HTR-8/SVneo (cell line): ENCODE measurements at regions not wholly inside any gene's neighbourhood (a gene's known extent, or its start where the extent isn't known, plus 50 kb on each side); places are given as distances from the start of the nearest gene placed in this dataset.

Experiments used
- DNase-seq: peaks from one replicate; pipeline ENCODE4 v3.0.0; 2011; ENCODE audit warnings: low spot score, mixed read lengths; ENCODE audit not compliant: insufficient read length
- FAIRE-seq: peaks from 2 replicates; lab custom pipeline; 2011; peaks lifted over from hg19 to GRCh38; lab: Jason Lieb, UNC

GRCh38 chr13:33369073-33369472 is 83.5 kb upstream of the STARD13 start:
- no peak for DNase-seq
- no peak for FAIRE-seq

- DNase-seq, result no peak
- FAIRE-seq, result no peak
Measured at GRCh38 chr13:33372251-33372919, 86.8 kb upstream of the STARD13 start.

- FAIRE-seq (no peak), DNase-seq (no peak)
Measured at GRCh38 chr13:33373624-33374023, 88.1 kb upstream of the STARD13 start.

GRCh38 chr13:33375421-33375820 is 89.9 kb upstream of the STARD13 start:
- DNase-seq, result no peak
- FAIRE-seq, result no peak

GRCh38 chr13:33376212-33376611 is 90.7 kb upstream of the STARD13 start:
- DNase-seq, result no peak

GRCh38 chr13:33377411-33377810 is 91.9 kb upstream of the STARD13 start:
- no peak for FAIRE-seq

More at GRCh38 chr13:33376212-33376611, 90.7 kb upstream of the STARD13 start:
- FAIRE-seq, result no peak

GRCh38 chr13:33377825-33378224 is 92.3 kb upstream of the STARD13 start:
- FAIRE-seq (no peak), DNase-seq (no peak)

More at GRCh38 chr13:33377411-33377810, 91.9 kb upstream of the STARD13 start:
- no peak for DNase-seq

GRCh38 chr13:33379608-33380007 is 94.1 kb upstream of the STARD13 start:
- DNase-seq (no peak), FAIRE-seq (no peak)

GRCh38 chr13:33380487-33381079 is 95.0 kb upstream of the STARD13 start:
- FAIRE-seq (no peak), DNase-seq (no peak)

- no peak for DNase-seq
Measured at GRCh38 chr13:33381180-33381579, 95.6 kb upstream of the STARD13 start.

GRCh38 chr13:33381906-33382305 is 96.4 kb upstream of the STARD13 start:
- DNase-seq, result no peak
- FAIRE-seq, result no peak

More at GRCh38 chr13:33381180-33381579, 95.6 kb upstream of the STARD13 start:
- FAIRE-seq, result no peak

GRCh38 chr13:33383724-33384577 is 98.4 kb upstream of the STARD13 start:
- FAIRE-seq, result no peak

GRCh38 chr13:33388286-33388998 is 102.9 kb upstream of the STARD13 start:
- FAIRE-seq (no peak), DNase-seq (no peak)

More at GRCh38 chr13:33383724-33384577, 98.4 kb upstream of the STARD13 start:
- no peak for DNase-seq

GRCh38 chr13:33392794-33393405 is 107.3 kb upstream of the STARD13 start:
- no peak for FAIRE-seq
- DNase-seq, result no peak

GRCh38 chr13:33394294-33394932 is 108.9 kb upstream of the STARD13 start:
- DNase-seq (no peak), FAIRE-seq (no peak)

- FAIRE-seq (no peak), DNase-seq (no peak)
Measured at GRCh38 chr13:33401238-33401637, 115.7 kb upstream of the STARD13 start.

- FAIRE-seq (no peak), DNase-seq (no peak)
Measured at GRCh38 chr13:33402975-33403374, 117.4 kb upstream of the STARD13 start.

GRCh38 chr13:33403807-33404362 is 118.3 kb upstream of the STARD13 start:
- DNase-seq (no peak), FAIRE-seq (no peak)

- FAIRE-seq (no peak), DNase-seq (no peak)
Measured at GRCh38 chr13:33405371-33405770, 119.8 kb upstream of the STARD13 start.
